GM10248 (cell line): ENCODE measurements at regions not wholly inside any gene's neighbourhood (a gene's known extent, or its start where the extent isn't known, plus 50 kb on each side); places are given as distances from the start of the nearest gene placed in this dataset.

Experiments used
- CTCF ChIA-PET: fragments of 300-600 bp; sonication (Branson Sonifier 250); formaldehyde crosslinking; extraction: SDS; loops from one replicate; lab custom pipeline; 2021; ENCODE audit warnings: antibody characterized with exemption; lab: Yijun Ruan, JAX
- POLR2A ChIA-PET: fragments of 350-650 bp; sonication (Branson Sonifier 250); formaldehyde crosslinking; extraction: SDS; loops from one replicate; lab custom pipeline; 2020; ENCODE audit warnings: antibody characterized with exemption; lab: Yijun Ruan, JAX
- DNase-seq: peaks from one replicate; pipeline ENCODE4 v3.0.0; 2012; ENCODE audit errors: extremely low spot score
- CTCF ChIP-seq: IDR thresholded peaks from 2 replicates; pipeline ENCODE4 v1.5.1; 2012; ENCODE audit warnings: mild to moderate bottlenecking, low read depth; ENCODE audit errors: extremely low read depth, missing control alignments, control extremely low read depth

GRCh38 chr15:77772641-77773402 lies 140.1 kb upstream of the LINGO1 start:
- ChIA-PET POLR2A (no interaction called here), CTCF (no interaction called here)

GRCh38 chr15:77771616-77772015 lies 138.9 kb upstream of the LINGO1 start:
- no peak for DNase-seq
- ChIA-PET POLR2A (no interaction called here), CTCF (no interaction called here)
- TF ChIP-seq CTCF: no peak

More at GRCh38 chr15:77772641-77773402, 140.1 kb upstream of the LINGO1 start:
- DNase-seq: no peak
- no peak for TF ChIP-seq CTCF

- ChIA-PET POLR2A (no interaction called here), CTCF (no interaction called here)
- DNase-seq: no peak
- TF ChIP-seq CTCF: no peak
Observed at GRCh38 chr15:77769700-77770099, 137.0 kb upstream of the LINGO1 start.

GRCh38 chr15:77768521-77769078 lies 135.9 kb upstream of the LINGO1 start:
- ChIA-PET CTCF (no interaction called here), POLR2A (no interaction called here)
- no peak for DNase-seq
- no peak for TF ChIP-seq CTCF

GRCh38 chr15:77768107-77768506 lies 135.4 kb upstream of the LINGO1 start:
- ChIA-PET POLR2A (no interaction called here), CTCF (no interaction called here)
- TF ChIP-seq CTCF: no peak
- DNase-seq: no peak

- TF ChIP-seq CTCF: no peak
- DNase-seq: no peak
- CTCF ChIA-PET: no interaction called here
- POLR2A ChIA-PET: no interaction called here
Observed at GRCh38 chr15:77764095-77764494, 131.4 kb upstream of the LINGO1 start.
